KMS-11 (cell line): ENCODE measurements at regions not wholly inside any gene's neighbourhood (a gene's known extent, or its start where the extent isn't known, plus 50 kb on each side); places are given as distances from the start of the nearest gene placed in this dataset.

ENCODE experiments used
- H2AFZ ChIP-seq: fragments of 200-600 bp; sonication (generic); 2 replicates; pipeline ENCODE4 v1.6.1; 2016; ENCODE audit warnings: antibody characterized with exemption, mixed run types, low read depth
- H3K27ac ChIP-seq: fragments of 200-600 bp; sonication (generic); 2 replicates; pipeline ENCODE4 v1.6.1; 2016; ENCODE audit warnings: mild to moderate bottlenecking, mixed run types
- H3K27me3 ChIP-seq: fragments of 200-600 bp; sonication (generic); 2 replicates; pipeline ENCODE4 v1.6.1; 2017; ENCODE audit warnings: mild to moderate bottlenecking, low read depth, mixed run types, moderate library complexity; ENCODE audit not compliant: insufficient read depth
- H3K36me3 ChIP-seq: fragments of 200-600 bp; sonication (generic); 2 replicates; pipeline ENCODE4 v1.6.1; 2017; ENCODE audit warnings: mild to moderate bottlenecking, mixed run types; ENCODE audit not compliant: insufficient read depth
- H3K4me1 ChIP-seq: fragments of 200-600 bp; sonication (generic); 2 replicates; pipeline ENCODE4 v1.6.1; 2016; ENCODE audit warnings: mild to moderate bottlenecking, low read depth, mixed run types; ENCODE audit not compliant: poor library complexity, severe bottlenecking
- H3K4me2 ChIP-seq: fragments of 200-600 bp; sonication (generic); 2 replicates; pipeline ENCODE4 v1.7.0; 2016; ENCODE audit warnings: mild to moderate bottlenecking, mixed run types
- H3K4me3 ChIP-seq: fragments of 200-600 bp; sonication (generic); IDR thresholded peaks from 2 replicates; pipeline ENCODE4 v1.6.1; 2017; ENCODE audit warnings: low read depth, low read length, mixed read lengths; ENCODE audit not compliant: insufficient read depth
- H3K79me2 ChIP-seq: fragments of 200-600 bp; sonication (generic); 2 replicates; pipeline ENCODE4 v1.6.1; 2016; ENCODE audit warnings: low read depth, mixed run types; ENCODE audit not compliant: insufficient read depth
- H3K9ac ChIP-seq: fragments of 200-600 bp; sonication (generic); 2 replicates; pipeline ENCODE4 v1.6.1; 2016; ENCODE audit warnings: mild to moderate bottlenecking, mixed run types
- H4K20me1 ChIP-seq: fragments of 200-600 bp; sonication (generic); 2 replicates; pipeline ENCODE4 v1.6.1; 2016; ENCODE audit warnings: mild to moderate bottlenecking, mixed run types; ENCODE audit not compliant: insufficient read depth
- TF ChIP-seq, protein P1 (sequence below): fragments of 200-600 bp; sonication (generic); conservative IDR thresholded peaks from 2 replicates; pipeline ENCODE4 v1.6.1; 2017; ENCODE audit warnings: low read depth, mild to moderate bottlenecking, antibody characterized with exemption, low read length, moderate library complexity, mixed read lengths

DNA sequence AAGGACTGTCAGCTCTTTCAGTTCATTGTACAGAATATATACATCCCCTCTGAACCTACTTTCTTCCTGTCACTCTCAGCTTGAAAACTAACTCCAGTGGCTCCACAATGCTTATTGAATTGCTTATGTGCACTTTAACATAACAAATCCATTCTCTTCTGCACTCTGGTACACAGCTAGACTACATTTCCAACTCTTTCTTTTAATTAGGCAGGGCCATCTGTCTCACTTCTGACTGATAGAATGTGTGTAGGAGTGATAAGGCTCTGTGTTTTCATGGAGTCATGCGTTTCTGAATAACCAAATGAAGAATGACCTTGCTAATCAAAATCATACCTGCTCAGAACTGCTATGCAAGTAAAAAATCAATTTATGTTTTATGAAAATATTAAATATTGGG is 278.5 kb upstream of the CCDC179 start:
- Histone ChIP-seq H3K27me3 (no peaks in the 10 kb centered on the region), H3K4me3 (no peak overlapping the region), H3K27ac (no peak overlapping the region), H3K4me2 (no peak overlapping the region), H3K9ac (no peak overlapping the region), H3K36me3 (no peaks in the 10 kb centered on the region), H3K79me2 (no peaks in the 10 kb centered on the region), H4K20me1 (no peaks in the 10 kb centered on the region), H2AFZ (no peak overlapping the region), H3K4me1 (no peaks in the 10 kb centered on the region)
- TF ChIP-seq, protein P1, sequence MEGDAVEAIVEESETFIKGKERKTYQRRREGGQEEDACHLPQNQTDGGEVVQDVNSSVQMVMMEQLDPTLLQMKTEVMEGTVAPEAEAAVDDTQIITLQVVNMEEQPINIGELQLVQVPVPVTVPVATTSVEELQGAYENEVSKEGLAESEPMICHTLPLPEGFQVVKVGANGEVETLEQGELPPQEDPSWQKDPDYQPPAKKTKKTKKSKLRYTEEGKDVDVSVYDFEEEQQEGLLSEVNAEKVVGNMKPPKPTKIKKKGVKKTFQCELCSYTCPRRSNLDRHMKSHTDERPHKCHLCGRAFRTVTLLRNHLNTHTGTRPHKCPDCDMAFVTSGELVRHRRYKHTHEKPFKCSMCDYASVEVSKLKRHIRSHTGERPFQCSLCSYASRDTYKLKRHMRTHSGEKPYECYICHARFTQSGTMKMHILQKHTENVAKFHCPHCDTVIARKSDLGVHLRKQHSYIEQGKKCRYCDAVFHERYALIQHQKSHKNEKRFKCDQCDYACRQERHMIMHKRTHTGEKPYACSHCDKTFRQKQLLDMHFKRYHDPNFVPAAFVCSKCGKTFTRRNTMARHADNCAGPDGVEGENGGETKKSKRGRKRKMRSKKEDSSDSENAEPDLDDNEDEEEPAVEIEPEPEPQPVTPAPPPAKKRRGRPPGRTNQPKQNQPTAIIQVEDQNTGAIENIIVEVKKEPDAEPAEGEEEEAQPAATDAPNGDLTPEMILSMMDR = no peak

GRCh38 chr11:23143022-23143421 is 282.7 kb upstream of the CCDC179 start:
- no peak overlapping the region for H3K4me3 ChIP-seq
- no peaks in the 10 kb centered on the region for H3K36me3 ChIP-seq
- TF ChIP-seq, protein P1 = no peak
- H4K20me1 ChIP-seq = no peaks in the 10 kb centered on the region
- H3K27ac ChIP-seq = no peak overlapping the region
- H3K79me2 ChIP-seq = no peaks in the 10 kb centered on the region
- H3K27me3 ChIP-seq = no peaks in the 10 kb centered on the region
- no peak overlapping the region for H2AFZ ChIP-seq
- no peak overlapping the region for H3K4me2 ChIP-seq
- H3K4me1 ChIP-seq = no peaks in the 10 kb centered on the region
- H3K9ac ChIP-seq = no peak overlapping the region

GRCh38 chr11:23151819-23152218 is 291.5 kb upstream of the CCDC179 start:
- Histone ChIP-seq H2AFZ (no peak overlapping the region), H4K20me1 (no peaks in the 10 kb centered on the region), H3K4me3 (no peak overlapping the region), H3K36me3 (no peaks in the 10 kb centered on the region), H3K4me1 (no peaks in the 10 kb centered on the region), H3K9ac (no peak overlapping the region), H3K27me3 (no peaks in the 10 kb centered on the region), H3K4me2 (no peak overlapping the region), H3K27ac (no peak overlapping the region), H3K79me2 (no peaks in the 10 kb centered on the region)
- TF ChIP-seq, protein P1 = no peak

DNA sequence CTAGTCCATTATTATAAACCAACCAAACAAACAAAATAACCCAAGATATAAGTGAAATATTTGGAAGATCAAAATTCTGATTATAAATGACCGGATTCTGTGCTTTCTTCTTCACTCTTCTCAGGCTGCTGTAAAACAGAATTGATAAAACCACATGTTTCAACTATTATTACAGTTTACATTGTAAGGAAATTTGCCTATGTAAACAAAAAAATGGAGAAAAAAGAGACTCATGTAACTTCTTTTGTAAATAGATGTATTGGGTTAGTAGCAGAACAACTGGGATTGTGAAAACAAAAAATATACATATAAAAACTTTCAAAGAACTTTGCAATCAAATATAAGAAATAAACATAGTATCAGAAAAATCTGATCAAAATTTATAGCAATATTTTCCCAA is 295.2 kb upstream of the CCDC179 start:
- no peak overlapping the region for H3K4me2 ChIP-seq
- no peaks in the 10 kb centered on the region for H3K4me1 ChIP-seq
- H4K20me1 ChIP-seq = no peaks in the 10 kb centered on the region
- no peaks in the 10 kb centered on the region for H3K36me3 ChIP-seq
- H3K27ac ChIP-seq = no peak overlapping the region
- H3K79me2 ChIP-seq = no peaks in the 10 kb centered on the region
- no peak overlapping the region for H3K4me3 ChIP-seq
- H3K9ac ChIP-seq = no peak overlapping the region
- no peak overlapping the region for H2AFZ ChIP-seq
- TF ChIP-seq, protein P1 = no peak
- no peaks in the 10 kb centered on the region for H3K27me3 ChIP-seq
